GM19239 (cell line): ENCODE measurements at regions not wholly inside any gene's neighbourhood (a gene's known extent, or its start where the extent isn't known, plus 50 kb on each side); places are given as distances from the start of the nearest gene placed in this dataset.

Experiments
- DNase-seq: peaks from one replicate; pipeline ENCODE4 v3.0.0; 2011; ENCODE audit warnings: low spot score; ENCODE audit not compliant: insufficient read length
- FAIRE-seq: peaks from 2 replicates; lab custom pipeline; 2011; peaks lifted over from hg19 to GRCh38; lab: Jason Lieb, UNC

DNA sequence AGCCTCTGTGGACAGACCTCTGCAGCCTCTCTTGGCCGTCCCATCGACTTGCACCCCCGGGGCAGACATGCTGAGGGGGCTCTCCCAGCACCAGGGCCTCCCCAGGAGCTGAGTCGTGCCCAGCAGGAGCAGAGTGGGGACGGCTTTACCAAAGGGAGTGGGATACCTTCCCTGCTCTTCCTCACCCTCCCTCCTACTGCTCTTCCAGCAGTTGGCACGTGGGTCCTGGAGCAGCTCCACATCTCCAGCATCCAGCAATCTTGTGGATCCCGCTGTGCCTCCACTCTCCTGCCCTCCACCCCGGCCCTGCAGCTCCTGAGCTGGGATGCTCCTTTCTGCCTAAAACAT lies 854.0 kb downstream of the BRD1 start:
- FAIRE-seq (no peak), DNase-seq (no peak)

GRCh38 chr22:48972979-48973693 lies 854.5 kb downstream of the BRD1 start:
- DNase-seq (no peak), FAIRE-seq (no peak)

- no peak for FAIRE-seq
- no peak for DNase-seq
Measured at GRCh38 chr22:48968201-48968959, 859.3 kb downstream of the BRD1 start.

DNA sequence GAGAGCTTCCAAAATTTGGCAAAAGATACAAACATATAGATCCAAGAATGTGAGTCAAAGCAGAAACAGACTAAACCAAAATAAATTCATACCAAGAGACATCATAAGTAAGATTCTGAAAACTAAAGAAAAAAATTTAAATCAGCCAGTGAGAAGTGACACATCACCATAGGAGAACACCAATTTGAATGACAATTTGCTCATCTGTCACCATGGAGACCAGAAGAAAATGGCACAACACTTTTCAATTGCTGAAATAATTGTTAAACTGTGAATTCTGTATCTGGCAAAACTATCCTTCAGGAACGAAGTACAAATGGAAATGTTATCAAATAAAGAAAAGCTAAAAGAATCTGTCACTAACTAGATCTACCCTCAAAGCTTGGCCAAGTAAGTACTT lies 864.3 kb downstream of the BRD1 start:
- no peak for DNase-seq
- no peak for FAIRE-seq

GRCh38 chr22:48961705-48962104 lies 866.0 kb downstream of the BRD1 start:
- DNase-seq (no peak), FAIRE-seq (no peak)

GRCh38 chr22:48960980-48961660 lies 866.6 kb downstream of the BRD1 start:
- FAIRE-seq (no peak), DNase-seq (no peak)

DNA sequence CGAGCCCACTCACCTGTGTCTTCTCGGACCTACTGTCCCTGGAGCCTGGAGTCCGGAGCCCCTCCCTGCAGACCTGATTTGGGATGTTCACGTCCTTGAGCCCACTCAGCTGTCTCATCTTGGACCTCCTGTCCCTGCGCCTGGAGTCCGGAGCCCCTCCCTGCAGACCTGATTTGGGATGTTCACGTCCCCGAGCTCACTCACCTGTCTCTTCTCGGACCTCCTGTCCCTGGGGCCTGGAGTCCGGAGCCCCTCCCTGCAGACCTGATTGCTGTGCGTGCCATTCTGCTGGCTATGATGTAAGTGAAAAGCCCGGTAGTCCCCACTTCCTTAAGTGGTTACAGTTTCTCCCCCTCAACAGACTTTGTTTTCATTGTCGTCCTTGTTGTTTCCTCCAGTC lies 867.1 kb downstream of the BRD1 start:
- DNase-seq = no peak
- FAIRE-seq = no peak

DNA sequence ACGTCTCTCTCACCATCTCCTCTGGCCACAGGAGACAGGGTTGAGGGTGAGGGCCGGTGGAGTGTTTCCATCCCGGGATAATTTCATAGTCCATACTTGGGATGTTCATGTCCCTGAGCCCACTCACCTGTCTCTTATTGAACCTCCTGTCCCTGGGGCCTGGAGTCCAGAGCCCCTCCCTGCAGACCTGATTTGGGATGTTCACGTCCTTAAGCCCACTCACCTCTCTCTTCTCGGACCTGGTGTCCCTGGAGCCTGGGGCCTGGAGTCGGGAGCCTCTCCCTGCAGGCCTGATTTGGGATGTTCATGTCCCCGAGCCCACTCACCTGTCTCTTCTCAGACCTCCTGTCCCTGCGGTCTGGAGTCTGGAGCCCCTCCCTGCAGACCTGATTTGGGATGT lies 868.2 kb downstream of the BRD1 start:
- DNase-seq (no peak), FAIRE-seq (no peak)

GRCh38 chr22:48957987-48958321 lies 869.7 kb downstream of the BRD1 start:
- FAIRE-seq (no peak), DNase-seq (no peak)

- FAIRE-seq (no peak), DNase-seq (no peak)
Measured at GRCh38 chr22:48957311-48957986, 870.2 kb downstream of the BRD1 start.

DNA sequence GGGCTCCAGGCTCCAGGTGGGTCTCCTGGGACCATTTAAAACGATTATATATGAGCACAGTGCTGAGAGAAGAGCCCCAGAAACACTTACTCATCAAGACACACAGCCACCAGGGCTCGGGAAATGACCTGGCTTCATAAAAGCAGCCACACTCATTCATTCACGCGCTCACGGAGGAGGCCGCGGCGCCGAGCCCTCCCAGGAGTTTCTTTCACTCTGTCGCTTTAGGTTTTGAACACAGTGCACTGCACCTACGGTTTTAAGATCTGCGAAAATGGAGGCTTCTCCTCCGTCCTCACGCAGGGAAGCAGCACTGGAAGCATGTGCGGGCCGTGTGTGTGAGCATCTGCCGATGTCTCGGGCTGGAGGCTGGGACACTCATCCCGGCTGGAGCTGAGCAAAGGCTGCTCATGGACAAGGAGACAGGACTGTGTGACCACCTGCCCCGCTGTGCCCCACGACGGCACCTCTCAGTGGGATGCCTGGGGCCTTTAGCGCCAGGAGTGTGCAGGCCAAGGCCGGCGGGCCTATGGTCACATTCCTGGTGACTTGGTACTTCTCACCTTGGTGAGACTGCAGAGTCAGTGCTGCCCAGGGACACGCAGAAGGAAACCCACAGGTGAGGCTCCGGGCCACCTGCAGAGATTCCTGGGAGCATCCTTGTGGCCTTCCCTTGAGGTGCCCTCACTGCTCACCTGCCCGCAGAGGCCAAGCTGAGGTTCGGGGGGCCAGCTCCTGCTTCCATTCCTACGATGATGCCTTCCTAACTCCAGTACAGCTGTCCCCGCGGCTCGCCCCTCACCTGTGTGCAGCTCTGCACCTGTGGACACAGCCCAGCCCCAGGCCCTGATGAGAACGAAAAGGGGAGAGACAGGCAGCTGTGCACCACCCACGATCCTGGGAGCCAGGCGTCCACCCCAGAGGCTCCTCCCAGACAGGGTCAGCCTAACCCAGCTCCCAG lies 872.0 kb downstream of the BRD1 start:
- no peak for FAIRE-seq
- no peak for DNase-seq

DNA sequence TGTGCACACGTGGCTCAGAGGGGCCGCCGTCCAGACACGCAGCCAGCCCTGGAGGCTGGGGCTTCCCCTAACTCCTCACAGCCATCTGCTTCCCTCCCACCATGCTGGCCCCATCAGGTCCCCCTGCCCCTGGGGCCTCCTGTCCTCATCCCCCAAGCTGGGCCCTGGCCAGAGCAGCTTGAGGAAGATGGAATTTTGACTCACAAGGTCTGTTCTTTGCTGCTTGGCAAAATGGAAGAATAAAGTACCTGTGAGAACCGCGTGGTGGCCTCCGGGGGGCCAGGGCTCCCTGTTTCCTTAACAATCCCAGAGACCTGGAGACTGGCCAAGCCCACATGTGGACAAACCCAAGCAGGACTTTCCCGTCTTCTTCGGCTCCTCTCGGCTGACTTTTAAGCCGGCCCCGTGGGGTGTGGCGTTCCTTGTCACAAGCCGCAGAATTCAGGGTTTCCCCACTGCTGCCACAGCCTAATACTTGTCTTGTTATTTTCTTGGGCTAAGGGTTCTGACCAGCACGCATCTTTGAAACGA lies 872.8 kb downstream of the BRD1 start:
- FAIRE-seq (no peak), DNase-seq (no peak)

DNA sequence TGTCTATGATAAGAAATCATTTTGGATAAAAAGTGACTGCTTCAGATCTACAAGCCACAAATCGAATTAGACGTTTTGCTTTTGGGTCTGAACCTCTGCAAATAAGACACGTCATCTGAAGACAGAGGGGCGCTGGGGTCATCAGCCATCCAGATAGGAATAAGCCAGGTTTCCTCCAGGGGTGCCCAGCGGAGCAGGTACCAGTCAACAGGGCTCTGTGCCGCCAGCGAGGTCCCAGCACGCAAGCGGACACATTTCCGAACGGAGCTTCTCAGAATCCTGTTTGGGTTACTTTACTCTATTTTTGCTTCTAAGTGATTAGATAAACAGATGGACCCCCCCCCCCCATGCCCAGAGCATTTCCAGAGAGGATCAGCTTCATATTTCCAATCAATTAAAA lies 873.8 kb downstream of the BRD1 start:
- DNase-seq = no peak
- FAIRE-seq = no peak

DNA sequence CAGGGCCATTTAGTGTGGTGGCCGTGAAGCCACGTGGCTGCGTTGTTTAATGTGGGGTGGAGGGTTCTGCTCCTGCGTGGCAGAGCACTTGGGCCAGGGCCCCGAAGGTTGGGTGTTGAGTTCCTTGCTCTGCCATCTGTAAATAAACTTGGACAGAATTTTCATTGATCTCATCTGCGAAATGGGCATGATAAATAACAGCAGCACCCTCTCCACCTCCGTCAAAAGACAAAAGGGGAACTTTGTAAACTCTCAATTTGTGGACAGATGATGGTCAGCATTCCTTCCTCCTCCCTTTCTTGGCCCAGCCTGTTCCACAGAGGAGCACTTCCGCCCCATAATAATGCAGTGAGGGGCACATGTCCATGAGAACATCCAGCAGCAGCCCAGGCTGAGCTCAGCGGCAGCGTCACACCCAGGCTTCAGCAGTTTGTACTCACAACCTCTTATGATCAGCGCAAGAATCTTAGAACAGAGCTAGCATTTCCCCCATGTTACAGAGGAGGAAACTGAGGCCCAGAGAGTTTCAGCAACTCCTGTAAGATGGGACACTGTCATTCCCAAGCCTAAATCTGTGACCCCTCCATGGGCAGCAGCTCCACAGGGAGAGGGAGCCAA lies 874.5 kb downstream of the BRD1 start:
- FAIRE-seq = no peak
- no peak for DNase-seq

DNA sequence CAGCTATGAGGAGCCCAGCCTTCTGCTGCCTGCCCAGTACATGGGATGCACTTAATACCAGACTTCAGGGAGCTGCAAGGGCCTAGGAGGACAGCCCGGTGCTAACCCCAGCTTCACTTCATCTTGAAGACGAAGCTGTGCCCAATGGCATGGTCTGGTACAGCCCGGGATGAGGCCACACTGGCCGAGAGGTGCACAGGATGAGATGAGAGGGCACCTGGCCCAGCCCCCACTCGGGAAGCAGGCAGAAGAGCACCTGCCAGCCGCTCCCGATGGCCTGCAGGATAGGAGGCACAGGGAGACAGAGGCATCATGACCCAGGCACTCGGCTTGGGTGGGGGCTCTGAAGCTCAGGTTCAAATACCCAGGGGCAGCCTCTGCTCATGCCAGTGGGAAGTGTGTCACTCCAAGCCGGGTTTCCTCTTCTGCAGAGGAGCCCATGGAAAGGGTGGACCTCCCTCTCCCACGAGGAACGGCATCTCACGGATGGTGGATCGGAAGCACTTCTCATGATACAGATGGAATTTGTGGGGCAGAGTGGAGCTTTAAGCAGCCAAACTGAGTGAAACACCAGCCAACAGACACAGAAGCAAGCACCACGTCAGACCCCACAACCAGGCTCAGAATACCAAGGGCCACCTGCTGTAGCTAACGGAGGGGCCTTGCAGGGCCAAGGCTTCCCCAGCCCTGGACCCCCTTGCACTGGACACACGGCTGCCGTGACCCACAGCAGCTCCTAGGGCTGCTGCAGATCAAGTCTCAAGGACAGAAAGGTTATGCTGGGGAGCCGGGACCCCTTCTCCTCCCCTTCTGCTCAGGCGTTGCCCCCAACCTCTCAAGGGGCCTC lies 875.2 kb downstream of the BRD1 start:
- DNase-seq = no peak
- no peak for FAIRE-seq

GRCh38 chr22:48951836-48952235 lies 875.8 kb downstream of the BRD1 start:
- FAIRE-seq (no peak), DNase-seq (no peak)

GRCh38 chr22:48950151-48950915 lies 877.3 kb downstream of the BRD1 start:
- FAIRE-seq = no peak
- no peak for DNase-seq
